Colonic mucosa (tissue), 4 donors: ENCODE measurements at regions not wholly inside any gene's neighbourhood (a gene's known extent, or its start where the extent isn't known, plus 50 kb on each side); places are given as distances from the start of the nearest gene placed in this dataset.
"Not testable (repeated sequence)": the region's sequence is repeated elsewhere in the genome, so short reads cannot be mapped to it uniquely, and the experiment has no call there.

Experiments used
- DNase-seq: peaks from one replicate; pipeline ENCODE4 v3.0.0-alpha.2; 2020
- H3K27ac ChIP-seq: fragments of 200-600 bp; one replicate; pipeline ENCODE4 v1.8.0; 2021
- H3K27me3 ChIP-seq: fragments of 200-600 bp; one replicate; pipeline ENCODE4 v1.8.0; 2021
- H3K36me3 ChIP-seq: fragments of 200-600 bp; one replicate; pipeline ENCODE4 v1.8.0; 2021
- H3K4me1 ChIP-seq: fragments of 200-600 bp; one replicate; pipeline ENCODE4 v1.8.0; 2021; ENCODE audit warnings: mild to moderate bottlenecking
- H3K4me3 ChIP-seq: fragments of 200-600 bp; one replicate; pipeline ENCODE4 v1.8.0; 2021
- H3K9ac ChIP-seq, 2 donors: one replicate each; pipeline ENCODE4 v1.7.0; 2013; ENCODE audit warnings: control low read depth in 2 of 2, low read depth in 2 of 2, low read length in 2 of 2
- H3K9me3 ChIP-seq: fragments of 200-600 bp; one replicate; pipeline ENCODE4 v1.8.0; 2021
- CTCF ChIP-seq: fragments of 200-600 bp; IDR thresholded peaks from one replicate; pipeline ENCODE4 v1.8.0; 2022; ENCODE audit warnings: antibody characterized with exemption, mild to moderate bottlenecking
- intact Hi-C: fragments of 100-400 bp; cut with DNase I; formaldehyde crosslinking; loops from one replicate; pipeline ENCODE4 v1.14.1; 2022
- donor health status: healthy.
- donor health status: DM: no; HTN: no; CAD: no.
- donor health status: DM: no; HTN: no; CAD: no.

- Histone ChIP-seq H3K9me3 (no peaks in the 10 kb centered on the region), H3K4me3 (no peak overlapping the region), H3K36me3 (no peaks in the 10 kb centered on the region), H3K9ac (no peak overlapping the region), H3K4me1 (no peaks in the 10 kb centered on the region), H3K27ac (no peak overlapping the region), H3K27me3 (no peaks in the 10 kb centered on the region)
- intact Hi-C loops, result loop anchor here (2.0 to 10.0 kb wide), 2 partner anchors 47 to 145 kb away; no protein-coding TSS in a partner anchor
- no peak for TF ChIP-seq CTCF
- no peak for DNase-seq
Observed at GRCh38 chr10:30537586-30537985, 92.0 kb downstream of the LYZL2 start.

DNA sequence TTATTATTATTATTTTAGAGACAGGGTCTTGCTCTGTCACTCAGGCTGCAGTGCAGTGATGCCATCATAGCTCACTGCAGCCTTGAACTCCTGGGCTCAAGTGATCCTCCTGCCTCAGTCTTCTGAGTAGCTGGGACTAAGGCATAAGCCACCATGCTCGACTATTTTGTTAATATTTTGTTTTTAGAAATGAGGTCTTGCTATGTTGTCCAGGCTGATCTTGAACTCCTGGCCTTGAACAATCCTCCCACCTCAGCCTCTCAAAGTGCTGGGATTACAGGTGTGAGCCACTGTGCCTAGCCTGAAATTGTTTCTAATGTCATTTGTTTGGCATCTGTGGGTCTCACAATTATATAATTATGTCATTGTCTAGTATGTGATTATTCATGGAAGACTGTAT, 92.4 kb downstream of the LYZL2 start:
- intact Hi-C loops, result loop anchor here (2.0 to 10.0 kb wide), 2 partner anchors 48 to 144 kb away; no protein-coding TSS in a partner anchor
- H3K4me3 ChIP-seq, H3K4me1 ChIP-seq, H3K27me3 ChIP-seq, DNase-seq, H3K9ac ChIP-seq, H3K36me3 ChIP-seq, H3K27ac ChIP-seq, H3K9me3 ChIP-seq: not testable (repeated sequence)

GRCh38 chr10:30536578-30536977, 93.0 kb downstream of the LYZL2 start:
- Histone ChIP-seq H3K27ac (no peak overlapping the region), H3K27me3 (no peaks in the 10 kb centered on the region), H3K4me3 (no peak overlapping the region), H3K36me3 (no peaks in the 10 kb centered on the region), H3K9ac (no peak overlapping the region), H3K9me3 (no peaks in the 10 kb centered on the region), H3K4me1 (no peaks in the 10 kb centered on the region)
- intact Hi-C loops, result loop anchor here (2.0 to 10.0 kb wide), 2 partner anchors 48 to 144 kb away; no protein-coding TSS in a partner anchor
- no peak for DNase-seq
- no peak for TF ChIP-seq CTCF

DNA sequence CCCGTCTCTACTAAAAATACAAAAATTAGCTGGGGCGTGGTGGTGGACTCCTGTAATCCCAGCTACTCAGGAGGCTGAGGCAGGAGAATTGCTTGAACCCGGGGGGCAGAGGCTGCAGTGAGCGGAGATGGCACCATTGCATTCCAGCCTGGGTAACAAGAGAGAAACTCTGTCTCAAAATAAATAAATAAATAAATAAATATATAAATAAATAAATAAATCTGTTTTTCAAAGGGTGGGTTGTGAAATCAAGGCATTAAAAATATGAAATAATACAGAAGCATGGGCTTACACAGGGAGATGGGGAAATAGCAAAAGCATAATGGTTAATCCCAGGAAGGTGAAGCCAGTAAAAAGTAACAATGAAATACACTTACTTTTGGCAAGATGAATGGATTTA, 93.9 kb downstream of the LYZL2 start:
- intact Hi-C loops, result loop anchor here (2.0 to 10.0 kb wide), 3 partner anchors 49 to 143 kb away; no protein-coding TSS in a partner anchor
- H3K9ac ChIP-seq, result no peak overlapping the region

GRCh38 chr10:30534465-30535144, 94.9 kb downstream of the LYZL2 start:
- TF ChIP-seq CTCF, result peak; percentile 82
- peak; percentile 79 for DNase-seq
- no peaks in the 10 kb centered on the region for H3K9me3 ChIP-seq
- H3K9ac ChIP-seq, result no peak overlapping the region
- H3K27me3 ChIP-seq, result no peaks in the 10 kb centered on the region
- intact Hi-C loops, result loop anchor here (2.0 to 10.0 kb wide), 2 partner anchors 50 to 120 kb away; no protein-coding TSS in a partner anchor
- H3K4me3 ChIP-seq, result no peak overlapping the region
- no peaks in the 10 kb centered on the region for H3K36me3 ChIP-seq
- H3K4me1 ChIP-seq, result no peaks in the 10 kb centered on the region
- H3K27ac ChIP-seq, result no peak overlapping the region

More for the DNA sequence above, 93.9 kb downstream of the LYZL2 start:
- no peak for TF ChIP-seq CTCF
- DNase-seq, result no peak
- no peaks in the 10 kb centered on the region for H3K9me3 ChIP-seq
- H3K27me3 ChIP-seq, result no peaks in the 10 kb centered on the region
- no peak overlapping the region for H3K27ac ChIP-seq
- no peak overlapping the region for H3K4me3 ChIP-seq
- no peaks in the 10 kb centered on the region for H3K36me3 ChIP-seq
- H3K4me1 ChIP-seq, result no peaks in the 10 kb centered on the region
